Cardiac fibroblast (primary cell): ENCODE measurements at regions not wholly inside any gene's neighbourhood (a gene's known extent, or its start where the extent isn't known, plus 50 kb on each side); places are given as distances from the start of the nearest gene placed in this dataset.

ENCODE experiments used
- DNase-seq, 2 donors: peaks; one replicate each; pipeline versions ENCODE4 v3.0.0 to v3.0.0-alpha.2; 2010; ENCODE audit warnings: low read depth in 2 of 2
- H3K4me3 ChIP-seq, 2 donors: replicated peaks in 1 of 2; 1 replicate in 1 of 2; 2 replicates in 1 of 2; pipeline ENCODE4 v1.5.1; 2011; ENCODE audit warnings: low read depth in 2 of 2, low read length in 2 of 2, mild to moderate bottlenecking in 2 of 2, moderate library complexity in 1 of 2
- CTCF ChIP-seq: IDR thresholded peaks from one replicate; pipeline ENCODE4 v1.5.1; 2011; ENCODE audit warnings: low read depth, mild to moderate bottlenecking, low read length, inconsistent platforms

GRCh38 chr15:25238716-25239470 is 199.9 kb downstream of the UBE3A start:
- DNase-seq = no peak
- H3K4me3 ChIP-seq = no peak overlapping the region
- no peak for TF ChIP-seq CTCF

GRCh38 chr15:25239471-25240345 is 199.1 kb downstream of the UBE3A start:
- no peak overlapping the region for H3K4me3 ChIP-seq
- DNase-seq = no peak
- TF ChIP-seq CTCF = no peak

- no peak overlapping the region for H3K4me3 ChIP-seq
- DNase-seq = no peak
- no peak for TF ChIP-seq CTCF
These were observed 198.3 kb downstream of the UBE3A start for GRCh38 chr15:25240461-25241021.

- H3K4me3 ChIP-seq = no peak overlapping the region
- no peak for DNase-seq
- no peak for TF ChIP-seq CTCF
These were observed 197.5 kb downstream of the UBE3A start for GRCh38 chr15:25241241-25241801.

- H3K4me3 ChIP-seq = no peak overlapping the region
- no peak for DNase-seq
- TF ChIP-seq CTCF = no peak
These were observed 196.5 kb downstream of the UBE3A start for GRCh38 chr15:25242166-25242879.
